ENCODE measurements at regions not wholly inside any gene's neighbourhood (a gene's known extent, or its start where the extent isn't known, plus 50 kb on each side); places are given as distances from the start of the nearest gene placed in this dataset.

- TF ChIP-seq CTCF (conservative IDR thresholded peaks at IDR 0.05; ENCODE audit: low read length) = no peak
- no peak for TF ChIP-seq EZH2phosphoT487 (IDR thresholded peaks at IDR 0.05; ENCODE audit: borderline replicate concordance, low read depth, low read length)
Observed at GRCh38 chr17:31699281-31699680, 159.8 kb downstream of the COPRS start.
